Hepatocyte (in vitro differentiated cells): ENCODE measurements at regions not wholly inside any gene's neighbourhood (a gene's known extent, or its start where the extent isn't known, plus 50 kb on each side); places are given as distances from the start of the nearest gene placed in this dataset.
"Not testable (repeated sequence)": the region's sequence is repeated elsewhere in the genome, so short reads cannot be mapped to it uniquely, and the experiment has no call there.

Experiments used
- DNase-seq: peaks from one replicate; pipeline ENCODE4 v3.0.0-alpha.2; 2016; ENCODE audit warnings: low spot score
- H2AFZ ChIP-seq: fragments of 200-600 bp; sonication (generic); 2 replicates; pipeline ENCODE4 v1.6.0; 2016; ENCODE audit warnings: antibody characterized with exemption, mild to moderate bottlenecking
- H3K27ac ChIP-seq: fragments of 200-600 bp; sonication (generic); 2 replicates; pipeline ENCODE4 v1.5.1; 2016; ENCODE audit warnings: mild to moderate bottlenecking
- H3K27me3 ChIP-seq: fragments of 200-600 bp; sonication (generic); 2 replicates; pipeline ENCODE4 v1.6.1; 2016
- H3K36me3 ChIP-seq: fragments of 200-600 bp; sonication (generic); replicated peaks from 2 replicates; pipeline ENCODE4 v1.5.1; 2016; ENCODE audit warnings: low read depth; ENCODE audit not compliant: insufficient read depth
- H3K4me1 ChIP-seq: fragments of 200-600 bp; sonication (generic); 2 replicates; pipeline ENCODE4 v1.5.1; 2016; ENCODE audit warnings: mild to moderate bottlenecking, moderate library complexity; ENCODE audit not compliant: insufficient read depth
- H3K4me2 ChIP-seq: fragments of 200-600 bp; sonication (generic); 2 replicates; pipeline ENCODE4 v1.6.0; 2016
- H3K4me3 ChIP-seq: fragments of 200-600 bp; sonication (generic); 2 replicates; pipeline ENCODE4 v1.5.1; 2016; ENCODE audit warnings: mild to moderate bottlenecking
- H3K79me2 ChIP-seq: fragments of 200-600 bp; sonication (generic); 2 replicates; pipeline ENCODE4 v1.6.0; 2017; ENCODE audit warnings: mild to moderate bottlenecking
- H3K9me2 ChIP-seq: fragments of 200-600 bp; sonication (generic); replicated peaks from 2 replicates; pipeline ENCODE4 v1.6.0; 2017; ENCODE audit warnings: mild to moderate bottlenecking; ENCODE audit not compliant: insufficient read depth
- H3K9me3 ChIP-seq: fragments of 200-600 bp; sonication (generic); 2 replicates; pipeline ENCODE4 v1.5.1; 2016; ENCODE audit warnings: low read depth, mild to moderate bottlenecking
- H4K20me1 ChIP-seq: fragments of 200-600 bp; sonication (generic); 2 replicates; pipeline ENCODE4 v1.6.0; 2016; ENCODE audit warnings: mild to moderate bottlenecking; ENCODE audit not compliant: insufficient read depth, poor library complexity, severe bottlenecking
- CTCF ChIP-seq: fragments of 200-600 bp; sonication (generic); IDR thresholded peaks from 2 replicates; pipeline ENCODE4 v1.5.1; 2016; ENCODE audit warnings: antibody characterized with exemption, mild to moderate bottlenecking; ENCODE audit not compliant: poor library complexity
- EZH2 ChIP-seq: fragments of 200-600 bp; sonication (generic); IDR thresholded peaks from 2 replicates; pipeline ENCODE4 v1.6.1; 2016; ENCODE audit warnings: antibody characterized with exemption, mild to moderate bottlenecking, borderline replicate concordance
- EZH2phosphoT487 ChIP-seq: fragments of 200-600 bp; sonication (generic); IDR thresholded peaks from one replicate; pipeline ENCODE4 v1.6.1; 2018; ENCODE audit warnings: antibody characterized with exemption, mild to moderate bottlenecking, low read depth, moderate library complexity; ENCODE audit not compliant: unreplicated experiment, severe bottlenecking
- WGBS: methylation state at CpG from one replicate; pipeline ENCODE4 v1.1.6; 2016; ENCODE audit warnings: low lambda C conversion rate; ENCODE audit errors: missing lambda C conversion rate; 5-methylcytosine and 5-hydroxymethylcytosine counted together

GRCh38 chr7:133164498-133164897 is 82.6 kb upstream of the CHCHD3 start:
- WGBS: 85% methylated on average over 6 of the region's 6 CpGs
- no peak for DNase-seq
- no peak for TF ChIP-seq EZH2phosphoT487
- no peak for TF ChIP-seq CTCF
- TF ChIP-seq EZH2: no peak
- Histone ChIP-seq H2AFZ (no peak overlapping the region), H3K9me2 (no peaks in the 10 kb centered on the region), H4K20me1 (no peaks in the 10 kb centered on the region), H3K9me3 (no peaks in the 10 kb centered on the region), H3K27me3 (peaks cover 5% of the 10 kb centered on the region), H3K4me3 (no peak overlapping the region), H3K4me2 (no peak overlapping the region), H3K27ac (no peak overlapping the region), H3K36me3 (no peaks in the 10 kb centered on the region), H3K4me1 (no peaks in the 10 kb centered on the region), H3K79me2 (no peaks in the 10 kb centered on the region)

GRCh38 chr7:133165001-133165400 is 83.1 kb upstream of the CHCHD3 start:
- no peak for TF ChIP-seq CTCF
- no peak for TF ChIP-seq EZH2
- no peak for TF ChIP-seq EZH2phosphoT487
- Histone ChIP-seq H3K9me2 (no peaks in the 10 kb centered on the region), H3K36me3 (no peaks in the 10 kb centered on the region), H3K4me3 (no peak overlapping the region), H3K4me2 (no peak overlapping the region), H3K27ac (no peak overlapping the region), H3K4me1 (no peaks in the 10 kb centered on the region), H2AFZ (no peak overlapping the region), H3K27me3 (peaks cover 5% of the 10 kb centered on the region), H4K20me1 (no peaks in the 10 kb centered on the region), H3K9me3 (no peaks in the 10 kb centered on the region), H3K79me2 (no peaks in the 10 kb centered on the region)
- DNase-seq: no peak
- WGBS: 90% methylated on average over 2 of the region's 2 CpGs

- Histone ChIP-seq H3K4me1 (no peaks in the 10 kb centered on the region), H3K4me2 (no peak overlapping the region), H3K79me2 (no peaks in the 10 kb centered on the region), H3K4me3 (no peak overlapping the region), H3K9me3 (no peaks in the 10 kb centered on the region), H4K20me1 (no peaks in the 10 kb centered on the region), H3K27ac (no peak overlapping the region), H3K27me3 (peaks cover 5% of the 10 kb centered on the region), H2AFZ (no peak overlapping the region), H3K9me2 (no peaks in the 10 kb centered on the region), H3K36me3 (no peaks in the 10 kb centered on the region)
- 68% methylated on average over 4 of the region's 4 CpGs for WGBS
- TF ChIP-seq CTCF (no peak), EZH2 (no peak), EZH2phosphoT487 (no peak)
- DNase-seq: no peak
Measured at GRCh38 chr7:133165529-133165928, 83.6 kb upstream of the CHCHD3 start.

- Histone ChIP-seq H3K9me2 (no peaks in the 10 kb centered on the region), H3K4me2 (no peak overlapping the region), H2AFZ (no peak overlapping the region), H3K4me3 (no peak overlapping the region), H4K20me1 (no peaks in the 10 kb centered on the region), H3K79me2 (no peaks in the 10 kb centered on the region), H3K27me3 (peaks cover 5% of the 10 kb centered on the region), H3K36me3 (no peaks in the 10 kb centered on the region), H3K27ac (no peak overlapping the region), H3K4me1 (no peaks in the 10 kb centered on the region), H3K9me3 (no peaks in the 10 kb centered on the region)
- WGBS: 70% methylated on average over 5 of the region's 5 CpGs
- DNase-seq: no peak
- TF ChIP-seq CTCF: no peak
- no peak for TF ChIP-seq EZH2phosphoT487
- TF ChIP-seq EZH2: no peak
Measured at GRCh38 chr7:133167300-133167699, 85.4 kb upstream of the CHCHD3 start.

GRCh38 chr7:133169167-133169822 is 83.6 kb upstream of the EXOC4 start:
- H2AFZ ChIP-seq, H3K4me3 ChIP-seq, H3K79me2 ChIP-seq, H3K9me2 ChIP-seq, H3K27ac ChIP-seq, H3K4me2 ChIP-seq, H3K9me3 ChIP-seq, DNase-seq, H3K36me3 ChIP-seq, H4K20me1 ChIP-seq, H3K4me1 ChIP-seq, H3K27me3 ChIP-seq: not testable (repeated sequence)
- WGBS: 76% methylated on average over 11 of the region's 11 CpGs
